Fibroblast of lung (primary cell): ENCODE measurements at regions not wholly inside any gene's neighbourhood (a gene's known extent, or its start where the extent isn't known, plus 50 kb on each side); places are given as distances from the start of the nearest gene placed in this dataset.

Experiments
- CTCF ChIP-seq, 2 donors: IDR thresholded peaks in 1 of 2; conservative IDR thresholded peaks in 1 of 2; 1 replicate in 1 of 2; 2 replicates in 1 of 2; pipeline ENCODE4 v1.5.1; 2011 to 2012; ENCODE audit warnings: low read length in 2 of 2, control low read depth in 1 of 2, inconsistent platforms in 1 of 2, low read depth in 1 of 2, mild to moderate bottlenecking in 1 of 2
- EZH2 ChIP-seq: IDR thresholded peaks from 2 replicates; pipeline ENCODE4 v1.5.1; 2012; ENCODE audit warnings: low read length, control low read depth, mild to moderate bottlenecking; ENCODE audit errors: missing control alignments

GRCh38 chr3:148243609-148244008 is 454.1 kb upstream of the AGTR1 start:
- no peak for TF ChIP-seq CTCF (conservative IDR thresholded peaks at IDR 0.05 in 1 of 2, IDR thresholded peaks at IDR 0.05 in 1 of 2; ENCODE audit: low read depth in 1 of 2, low read length in 2 of 2)
- no peak for TF ChIP-seq EZH2
